ENCODE measurements at regions not wholly inside any gene's neighbourhood (a gene's known extent, or its start where the extent isn't known, plus 50 kb on each side); places are given as distances from the start of the nearest gene placed in this dataset.
"Not testable (repeated sequence)": the region's sequence is repeated elsewhere in the genome, so short reads cannot be mapped to it uniquely, and the experiment has no call there.

DNA sequence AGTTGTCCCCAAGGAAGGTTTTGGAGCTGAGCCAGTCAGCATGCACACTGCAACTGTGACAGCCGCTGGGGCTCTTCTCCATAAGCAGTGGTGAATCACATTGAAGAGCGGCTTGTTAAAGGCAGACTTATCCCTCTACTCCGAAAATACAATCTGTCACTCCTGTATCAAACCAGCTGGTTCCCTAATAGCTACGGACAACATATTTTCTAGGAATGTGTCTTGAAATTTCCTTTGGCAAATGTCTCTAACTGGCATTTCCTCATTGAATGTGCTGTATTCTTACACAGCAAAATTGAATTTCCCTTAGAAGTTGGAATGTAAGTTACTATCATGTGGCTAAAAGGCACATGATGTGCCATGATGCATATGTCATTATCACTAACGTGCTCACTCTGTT lies 104.0 kb upstream of the GPR12 start:
- DNase-seq: no peak
- Histone ChIP-seq H3K36me3 (ENCODE audit: control insufficient read depth, insufficient read depth, low read length) (no peaks in the 10 kb centered on the region), H3K4me1 (ENCODE audit: control insufficient read depth, insufficient read depth, low read length) (no peaks in the 10 kb centered on the region), H3K9me3 (replicated peaks; ENCODE audit: control insufficient read depth, low read depth, low read length) (no peaks in the 10 kb centered on the region), H3K27me3 (ENCODE audit: control insufficient read depth, insufficient read depth, low read length) (no peaks in the 10 kb centered on the region), H3K27ac (ENCODE audit: low read length) (no peak overlapping the region), H3K4me3 (ENCODE audit: low read length) (no peak overlapping the region)
- WGBS (ENCODE audit: insufficient coverage): 100% methylated on average over 2 of the region's 5 CpGs

GRCh38 chr13:26861941-26862340 lies 101.4 kb upstream of the GPR12 start:
- Histone ChIP-seq H3K27me3 (ENCODE audit: control insufficient read depth, insufficient read depth, low read length) (peaks cover 2% of the 10 kb centered on the region), H3K27ac (ENCODE audit: low read length) (no peak overlapping the region), H3K4me1 (ENCODE audit: control insufficient read depth, insufficient read depth, low read length) (no peaks in the 10 kb centered on the region), H3K36me3 (ENCODE audit: control insufficient read depth, insufficient read depth, low read length) (no peaks in the 10 kb centered on the region), H3K9me3 (replicated peaks; ENCODE audit: control insufficient read depth, low read depth, low read length) (no peaks in the 10 kb centered on the region), H3K4me3 (ENCODE audit: low read length) (no peak overlapping the region)
- no peak for DNase-seq
- WGBS (ENCODE audit: insufficient coverage): no CpG with 5 or more reads among the region's 2 CpGs

- no peaks in the 10 kb centered on the region for H3K36me3 ChIP-seq (ENCODE audit: control insufficient read depth, insufficient read depth, low read length)
- no peak overlapping the region for H3K4me3 ChIP-seq (ENCODE audit: low read length)
- no peak for DNase-seq
- H3K27ac ChIP-seq (ENCODE audit: low read length): no peak overlapping the region
- no CpG with 5 or more reads among the region's 5 CpGs for WGBS (ENCODE audit: insufficient coverage)
- no peaks in the 10 kb centered on the region for H3K9me3 ChIP-seq (replicated peaks; ENCODE audit: control insufficient read depth, low read depth, low read length)
- peaks cover 10% of the 10 kb centered on the region for H3K27me3 ChIP-seq (ENCODE audit: control insufficient read depth, insufficient read depth, low read length)
- no peaks in the 10 kb centered on the region for H3K4me1 ChIP-seq (ENCODE audit: control insufficient read depth, insufficient read depth, low read length)
These were observed 95.3 kb upstream of the GPR12 start for GRCh38 chr13:26855921-26856320.

DNA sequence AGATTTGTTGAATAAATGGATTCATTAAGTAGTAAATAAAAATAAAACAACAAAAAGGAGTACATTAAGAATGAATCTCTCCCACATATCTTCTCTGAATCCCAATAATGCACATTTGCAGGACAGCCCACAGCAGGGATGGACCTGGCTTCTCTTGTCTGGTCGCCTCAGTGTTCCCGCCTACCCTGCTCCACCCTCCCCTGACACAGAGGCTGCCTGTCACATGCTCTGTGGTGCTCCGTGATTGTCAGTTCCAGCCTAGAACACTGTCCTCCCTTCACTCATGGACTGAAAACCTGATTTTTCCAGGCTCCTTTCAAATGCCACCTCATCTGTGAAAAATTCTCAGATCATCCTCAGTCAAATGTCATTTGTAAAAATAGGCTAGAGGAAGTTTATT lies 94.5 kb upstream of the GPR12 start:
- 52% methylated on average over 3 of the region's 3 CpGs for WGBS (ENCODE audit: insufficient coverage)
- DNase-seq: no peak
- H3K4me3 ChIP-seq (ENCODE audit: low read length): no peak overlapping the region
- H3K4me1 ChIP-seq (ENCODE audit: control insufficient read depth, insufficient read depth, low read length): no peaks in the 10 kb centered on the region
- H3K9me3 ChIP-seq (replicated peaks; ENCODE audit: control insufficient read depth, low read depth, low read length): no peaks in the 10 kb centered on the region
- H3K27ac ChIP-seq (ENCODE audit: low read length): no peak overlapping the region
- H3K27me3 ChIP-seq (ENCODE audit: control insufficient read depth, insufficient read depth, low read length): peaks cover 10% of the 10 kb centered on the region
- H3K36me3 ChIP-seq (ENCODE audit: control insufficient read depth, insufficient read depth, low read length): no peaks in the 10 kb centered on the region

DNA sequence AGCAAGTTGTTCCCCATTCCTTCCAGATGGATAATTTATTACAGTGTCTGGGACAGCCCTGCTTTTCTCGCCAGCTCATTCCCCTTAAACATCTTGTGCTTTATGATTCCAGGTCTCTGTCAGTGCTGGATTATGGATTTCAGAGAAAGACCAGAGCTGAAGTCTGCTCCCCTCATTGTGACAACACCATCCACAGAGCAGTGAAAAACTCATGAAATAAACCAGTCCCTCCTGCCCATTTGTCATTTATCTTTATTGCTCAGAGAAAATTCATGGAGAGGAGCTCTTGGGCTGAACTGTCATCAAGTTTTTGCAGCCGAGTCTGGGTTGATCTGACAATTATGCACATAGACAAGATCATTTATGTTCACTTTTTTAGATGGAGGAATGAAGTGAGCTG lies 92.7 kb upstream of the GPR12 start:
- Histone ChIP-seq H3K4me1 (ENCODE audit: control insufficient read depth, insufficient read depth, low read length) (no peaks in the 10 kb centered on the region), H3K27me3 (ENCODE audit: control insufficient read depth, insufficient read depth, low read length) (peaks cover 10% of the 10 kb centered on the region), H3K36me3 (ENCODE audit: control insufficient read depth, insufficient read depth, low read length) (no peaks in the 10 kb centered on the region), H3K9me3 (replicated peaks; ENCODE audit: control insufficient read depth, low read depth, low read length) (no peaks in the 10 kb centered on the region), H3K4me3 (ENCODE audit: low read length) (no peak overlapping the region), H3K27ac (ENCODE audit: low read length) (no peak overlapping the region)
- peak; percentile 57 for DNase-seq
- no CpG with 5 or more reads among the region's 2 CpGs for WGBS (ENCODE audit: insufficient coverage)

GRCh38 chr13:26847281-26847680 lies 86.7 kb upstream of the GPR12 start:
- H3K9me3 ChIP-seq (replicated peaks; ENCODE audit: control insufficient read depth, low read depth, low read length): no peaks in the 10 kb centered on the region
- peaks cover 3% of the 10 kb centered on the region for H3K27me3 ChIP-seq (ENCODE audit: control insufficient read depth, insufficient read depth, low read length)
- DNase-seq: no peak
- H3K4me1 ChIP-seq (ENCODE audit: control insufficient read depth, insufficient read depth, low read length): no peaks in the 10 kb centered on the region
- H3K36me3 ChIP-seq (ENCODE audit: control insufficient read depth, insufficient read depth, low read length): no peaks in the 10 kb centered on the region
- 50% methylated on average over 1 of the region's 1 CpG for WGBS (ENCODE audit: insufficient coverage)
- no peak overlapping the region for H3K27ac ChIP-seq (ENCODE audit: low read length)
- H3K4me3 ChIP-seq (ENCODE audit: low read length): no peak overlapping the region

GRCh38 chr13:26845063-26845462 lies 84.5 kb upstream of the GPR12 start:
- not testable (repeated sequence) for H3K36me3 ChIP-seq (ENCODE audit: control insufficient read depth, insufficient read depth, low read length); H3K27ac ChIP-seq (ENCODE audit: low read length)
- WGBS (ENCODE audit: insufficient coverage): no CpG with 5 or more reads among the region's 7 CpGs

DNA sequence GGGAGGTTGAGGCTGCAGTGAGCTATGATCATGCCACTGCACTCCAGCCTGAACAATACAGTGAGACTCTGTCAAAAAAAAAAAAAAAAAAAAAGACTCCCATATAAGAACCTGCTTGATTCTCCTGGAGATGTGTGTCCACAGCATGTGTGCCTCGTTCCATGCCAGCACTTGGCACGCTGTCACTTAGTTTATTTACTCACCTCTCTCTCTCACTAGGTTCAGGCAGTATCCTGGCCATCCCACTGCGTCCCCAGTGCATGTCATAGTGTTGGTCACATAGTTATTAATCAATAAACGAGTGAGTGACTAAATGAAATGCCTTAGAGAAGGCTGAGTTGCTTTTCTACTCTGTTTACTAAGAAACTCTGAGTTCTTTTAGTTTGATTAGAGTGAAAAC lies 79.1 kb upstream of the GPR12 start:
- no CpG with 5 or more reads among the region's 4 CpGs for WGBS (ENCODE audit: insufficient coverage)

More at GRCh38 chr13:26845063-26845462, 84.5 kb upstream of the GPR12 start:
- H3K27me3 ChIP-seq (ENCODE audit: control insufficient read depth, insufficient read depth, low read length); H3K4me1 ChIP-seq (ENCODE audit: control insufficient read depth, insufficient read depth, low read length); DNase-seq; H3K9me3 ChIP-seq (replicated peaks; ENCODE audit: control insufficient read depth, low read depth, low read length); H3K4me3 ChIP-seq (ENCODE audit: low read length): not testable (repeated sequence)

GRCh38 chr13:26838821-26839220 lies 78.2 kb upstream of the GPR12 start:
- no peak for DNase-seq
- peaks cover 15% of the 10 kb centered on the region for H3K4me1 ChIP-seq (ENCODE audit: control insufficient read depth, insufficient read depth, low read length)
- H3K27me3 ChIP-seq (ENCODE audit: control insufficient read depth, insufficient read depth, low read length): peaks cover 5% of the 10 kb centered on the region
- no CpG with 5 or more reads among the region's 2 CpGs for WGBS (ENCODE audit: insufficient coverage)
- no peaks in the 10 kb centered on the region for H3K9me3 ChIP-seq (replicated peaks; ENCODE audit: control insufficient read depth, low read depth, low read length)
- H3K4me3 ChIP-seq (ENCODE audit: low read length): no peak overlapping the region
- no peaks in the 10 kb centered on the region for H3K36me3 ChIP-seq (ENCODE audit: control insufficient read depth, insufficient read depth, low read length)
- H3K27ac ChIP-seq (ENCODE audit: low read length): no peak overlapping the region

More for the DNA sequence above, 79.1 kb upstream of the GPR12 start:
- H3K27me3 ChIP-seq (ENCODE audit: control insufficient read depth, insufficient read depth, low read length): peaks cover 5% of the 10 kb centered on the region
- DNase-seq: peak; percentile 13
- H3K27ac ChIP-seq (ENCODE audit: low read length): no peak overlapping the region
- peaks cover 15% of the 10 kb centered on the region for H3K4me1 ChIP-seq (ENCODE audit: control insufficient read depth, insufficient read depth, low read length)
- H3K9me3 ChIP-seq (replicated peaks; ENCODE audit: control insufficient read depth, low read depth, low read length): no peaks in the 10 kb centered on the region
- no peaks in the 10 kb centered on the region for H3K36me3 ChIP-seq (ENCODE audit: control insufficient read depth, insufficient read depth, low read length)
- H3K4me3 ChIP-seq (ENCODE audit: low read length): no peak overlapping the region

GRCh38 chr13:26837997-26838396 lies 77.4 kb upstream of the GPR12 start:
- WGBS (ENCODE audit: insufficient coverage): 86% methylated on average over 1 of the region's 6 CpGs
- no peak overlapping the region for H3K4me3 ChIP-seq (ENCODE audit: low read length)
- DNase-seq: no peak

DNA sequence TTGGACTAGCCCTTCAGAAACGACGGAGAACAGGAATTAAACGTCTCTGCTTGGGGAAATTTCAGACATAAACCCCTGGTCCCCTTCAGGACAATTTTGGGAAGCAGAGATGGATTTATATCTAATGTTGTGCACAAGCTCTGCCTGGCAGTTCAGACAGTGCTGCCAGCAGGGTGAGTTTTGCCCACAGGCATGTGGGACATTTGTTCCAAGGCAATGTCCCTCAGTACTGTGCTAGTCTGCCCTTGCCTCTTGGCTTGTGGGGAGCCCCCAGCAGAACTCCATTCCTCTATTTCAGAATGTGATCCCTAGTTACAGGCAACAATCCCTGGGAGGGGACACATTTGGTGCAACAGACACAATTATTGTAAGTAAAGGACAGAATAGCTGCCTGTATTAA lies 76.5 kb upstream of the GPR12 start:
- DNase-seq: no peak
- Histone ChIP-seq H3K36me3 (ENCODE audit: control insufficient read depth, insufficient read depth, low read length) (no peaks in the 10 kb centered on the region), H3K27me3 (ENCODE audit: control insufficient read depth, insufficient read depth, low read length) (peaks cover 5% of the 10 kb centered on the region), H3K4me1 (ENCODE audit: control insufficient read depth, insufficient read depth, low read length) (peaks cover 15% of the 10 kb centered on the region), H3K4me3 (ENCODE audit: low read length) (no peak overlapping the region), H3K27ac (ENCODE audit: low read length) (no peak overlapping the region), H3K9me3 (replicated peaks; ENCODE audit: control insufficient read depth, low read depth, low read length) (no peaks in the 10 kb centered on the region)
- WGBS (ENCODE audit: insufficient coverage): no CpG with 5 or more reads among the region's 3 CpGs

More at GRCh38 chr13:26837997-26838396, 77.4 kb upstream of the GPR12 start:
- Histone ChIP-seq H3K9me3 (replicated peaks; ENCODE audit: control insufficient read depth, low read depth, low read length) (no peaks in the 10 kb centered on the region), H3K4me1 (ENCODE audit: control insufficient read depth, insufficient read depth, low read length) (peaks cover 15% of the 10 kb centered on the region), H3K36me3 (ENCODE audit: control insufficient read depth, insufficient read depth, low read length) (no peaks in the 10 kb centered on the region), H3K27me3 (ENCODE audit: control insufficient read depth, insufficient read depth, low read length) (peaks cover 5% of the 10 kb centered on the region), H3K27ac (ENCODE audit: low read length) (no peak overlapping the region)

All from muscle of leg (tissue), 3 donors.